Endothelial cell of umbilical vein (primary cell): ENCODE measurements at regions not wholly inside any gene's neighbourhood (a gene's known extent, or its start where the extent isn't known, plus 50 kb on each side); places are given as distances from the start of the nearest gene placed in this dataset.

Source experiments
- BruUV-seq: library from RNA; stranded (reverse); fragments of 400-500 nt; replicated peaks from 2 replicates; lab custom pipeline; 2021; lab: Mats Ljungman, UMichigan
- CTCF ChIA-PET: fragments of 300-600, 350-600 bp; sonication (Branson Sonifier 250); formaldehyde crosslinking; loops from one replicate; lab custom pipeline; 2021; ENCODE audit warnings: antibody characterized with exemption, inconsistent platforms; lab: Charles Lee
- POLR2A ChIA-PET: fragments of 300-600, 350-600 bp; sonication (Branson Sonifier 250); formaldehyde crosslinking; loops from one replicate; lab custom pipeline; 2021; ENCODE audit warnings: antibody characterized with exemption, inconsistent platforms; lab: Charles Lee
- DNase-seq: peaks from one replicate; pipeline ENCODE4 v3.0.0-alpha.2; 2011; ENCODE audit warnings: low read depth, low spot score
- FAIRE-seq: peaks from 2 replicates; lab custom pipeline; 2011; peaks lifted over from hg19 to GRCh38; lab: Jason Lieb, UNC
- H2AFZ ChIP-seq: 2 replicates; pipeline ENCODE4 v1.6.0; 2012; ENCODE audit warnings: low read depth, low read length, control low read depth, inconsistent platforms
- H3K27ac ChIP-seq: 2 replicates; pipeline ENCODE4 v1.5.1; 2011; ENCODE audit warnings: low read depth, mild to moderate bottlenecking, control low read depth, low read length, moderate library complexity; ENCODE audit not compliant: insufficient read depth
- H3K27me3 ChIP-seq, 2 experiments: 2 replicates each; pipeline versions ENCODE4 v1.6.0 to v1.6.1; 2011; ENCODE audit warnings: low read length in 2 of 2, mixed read lengths in 1 of 2; ENCODE audit not compliant: control insufficient read depth in 2 of 2, insufficient read depth in 2 of 2
- H3K36me3 ChIP-seq, 2 experiments: 2 replicates in 1 of 2; 3 replicates in 1 of 2; pipeline ENCODE4 v1.5.1; 2011; ENCODE audit warnings: low read length in 2 of 2, mild to moderate bottlenecking in 1 of 2, moderate library complexity in 1 of 2; ENCODE audit not compliant: control insufficient read depth in 2 of 2, insufficient read depth in 2 of 2; ENCODE audit errors: extremely low read depth in 1 of 2
- H3K4me1 ChIP-seq: 3 replicates; pipeline ENCODE4 v1.5.1; 2011; ENCODE audit warnings: mild to moderate bottlenecking, low read length; ENCODE audit not compliant: control insufficient read depth, insufficient read depth; ENCODE audit errors: extremely low read depth
- H3K4me2 ChIP-seq: 2 replicates; pipeline ENCODE4 v1.6.1; 2011; ENCODE audit warnings: low read length, control low read depth, mixed read lengths; ENCODE audit not compliant: insufficient read depth
- H3K4me3 ChIP-seq, 3 experiments: fragments of 200-600 bp in 1 of 3; sonication (generic), shearing (Covaris generic) in 1 of 3; replicated peaks in 1 of 3; 2 replicates each; pipeline ENCODE4 v1.5.1; 2011 to 2016; ENCODE audit warnings: control low read depth in 3 of 3, low read length in 3 of 3, mild to moderate bottlenecking in 2 of 3, inconsistent platforms in 1 of 3, low read depth in 1 of 3, moderate library complexity in 1 of 3; ENCODE audit not compliant: insufficient read depth in 1 of 3
- H3K79me2 ChIP-seq: 2 replicates; pipeline ENCODE4 v1.6.0; 2012; ENCODE audit warnings: low read length, inconsistent platforms; ENCODE audit not compliant: control insufficient read depth, insufficient read depth
- H3K9ac ChIP-seq: replicated peaks from 2 replicates; pipeline ENCODE3; 2011; ENCODE audit warnings: low read length, control low read depth; ENCODE audit not compliant: insufficient read depth; ENCODE audit errors: extremely low read depth
- H3K9me1 ChIP-seq: replicated peaks from 3 replicates; pipeline ENCODE4 v1.6.0; 2011; ENCODE audit warnings: mild to moderate bottlenecking, low read length; ENCODE audit not compliant: control insufficient read depth, insufficient read depth; ENCODE audit errors: extremely low read depth
- H3K9me3 ChIP-seq: replicated peaks from 2 replicates; pipeline ENCODE4 v1.5.1; 2012; ENCODE audit warnings: low read length, inconsistent platforms; ENCODE audit not compliant: control insufficient read depth, insufficient read depth
- H4K20me1 ChIP-seq: replicated peaks from 2 replicates; pipeline ENCODE3; 2011; ENCODE audit warnings: mild to moderate bottlenecking, low read length; ENCODE audit not compliant: control insufficient read depth, insufficient read depth; ENCODE audit errors: extremely low read depth
- CTCF ChIP-seq, 2 donors: IDR thresholded peaks; 1 replicate in 1 of 2; 2 replicates in 1 of 2; pipeline ENCODE4 v1.5.1; 2011; ENCODE audit warnings: low read length in 2 of 2, mild to moderate bottlenecking in 2 of 2, moderate library complexity in 2 of 2, control low read depth in 1 of 2, inconsistent platforms in 1 of 2, low read depth in 1 of 2; ENCODE audit not compliant: insufficient read depth in 1 of 2; ENCODE audit errors: extremely low read depth in 1 of 2
- EZH2 ChIP-seq: IDR thresholded peaks from 2 replicates; pipeline ENCODE4 v1.6.1; 2012; ENCODE audit warnings: borderline replicate concordance, low read depth, mild to moderate bottlenecking, moderate library complexity, low read length, inconsistent platforms; ENCODE audit not compliant: severe bottlenecking
- FOS ChIP-seq: IDR thresholded peaks from 2 replicates; pipeline ENCODE4 v1.6.1; 2011; ENCODE audit warnings: mild to moderate bottlenecking, low read length, moderate library complexity, borderline replicate concordance; ENCODE audit not compliant: insufficient read depth
- GATA2 ChIP-seq: IDR thresholded peaks from 2 replicates; pipeline ENCODE4 v1.7.0; 2011; ENCODE audit warnings: low read depth, mild to moderate bottlenecking, moderate library complexity, mixed read lengths, low read length; ENCODE audit not compliant: insufficient read length, insufficient read depth
- JUN ChIP-seq: IDR thresholded peaks from 2 replicates; pipeline ENCODE4 v1.6.1; 2011; ENCODE audit warnings: borderline replicate concordance, low read depth; ENCODE audit not compliant: insufficient read length, insufficient read depth
- MYC ChIP-seq: IDR thresholded peaks from one replicate; pipeline ENCODE4 v1.6.1; 2011; ENCODE audit warnings: mild to moderate bottlenecking, low read depth, low read length
- POLR2A ChIP-seq: IDR thresholded peaks from 2 replicates; pipeline ENCODE4 v1.6.1; 2012; ENCODE audit warnings: low read depth, mild to moderate bottlenecking, control low read depth, low read length
- POLR2AphosphoS5 ChIP-seq: IDR thresholded peaks from 2 replicates; pipeline ENCODE4 v1.6.1; 2012; ENCODE audit warnings: low read depth, mild to moderate bottlenecking, control low read depth, low read length, moderate library complexity; ENCODE audit not compliant: insufficient read depth
- dilution Hi-C: fragments of 300-500 bp; cut with MboI; formaldehyde crosslinking; loops from one replicate; pipeline ENCODE4 v1.15.0; 2019; ENCODE audit warnings: low sequenced_read_pairs; ENCODE audit not compliant: extremely low pct_ligation_motif_present
- intact Hi-C: fragments of 100-400 bp; cut with micrococcal nuclease; formaldehyde crosslinking; loops from one replicate; pipeline ENCODE4 v1.10.0; 2022
- TF ChIP-seq, protein P1 (sequence below): IDR thresholded peaks from 2 replicates; pipeline ENCODE4 v1.6.1; 2011; ENCODE audit not compliant: insufficient read depth, insufficient read length

GRCh38 chr2:23058435-23058834, 326.5 kb upstream of the KLHL29 start:
- BruUV-seq = no TSS peak
- Histone ChIP-seq H4K20me1 (no peaks in the 10 kb centered on the region), H3K4me3 (no peak overlapping the region), H3K79me2 (no peaks in the 10 kb centered on the region), H3K9me1 (no peaks in the 10 kb centered on the region), H3K36me3 (no peaks in the 10 kb centered on the region), H3K4me1 (no peaks in the 10 kb centered on the region), H3K9me3 (peaks cover 10% of the 10 kb centered on the region), H3K4me2 (no peak overlapping the region), H3K27ac (no peak overlapping the region), H2AFZ (no peak overlapping the region), H3K27me3 (no peaks in the 10 kb centered on the region), H3K9ac (no peak overlapping the region)
- ChIA-PET POLR2A (no interaction called here), CTCF (no interaction called here)
- no peak for TF ChIP-seq MYC
- no peak for TF ChIP-seq GATA2
- TF ChIP-seq POLR2AphosphoS5 = no peak
- TF ChIP-seq FOS = no peak
- no peak for TF ChIP-seq CTCF (IDR thresholded peaks at IDR 0.05; ENCODE audit: extremely low read depth in 1 of 2, insufficient read depth in 1 of 2, low read depth in 1 of 2, low read length in 2 of 2)
- TF ChIP-seq, protein P1, sequence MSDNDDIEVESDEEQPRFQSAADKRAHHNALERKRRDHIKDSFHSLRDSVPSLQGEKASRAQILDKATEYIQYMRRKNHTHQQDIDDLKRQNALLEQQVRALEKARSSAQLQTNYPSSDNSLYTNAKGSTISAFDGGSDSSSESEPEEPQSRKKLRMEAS = no peak
- TF ChIP-seq EZH2 = no peak
- no peak for TF ChIP-seq POLR2A
- TF ChIP-seq JUN = no peak
- no peak for DNase-seq
- intact Hi-C loops (no loop called here), dilution Hi-C loops (no loop called here)
- no peak for FAIRE-seq
